HG03039 (cell line): ENCODE measurements at regions not wholly inside any gene's neighbourhood (a gene's known extent, or its start where the extent isn't known, plus 50 kb on each side); places are given as distances from the start of the nearest gene placed in this dataset.
"Not testable (repeated sequence)": the region's sequence is repeated elsewhere in the genome, so short reads cannot be mapped to it uniquely, and the experiment has no call there.

Experiments
- ATAC-seq: cut with Tn5 transposase; IDR thresholded peaks from one replicate; pipeline ENCODE4 v1.9.1; 2021; ENCODE audit warnings: mild to moderate bottlenecking, moderate library complexity; ENCODE audit not compliant: unreplicated experiment

DNA sequence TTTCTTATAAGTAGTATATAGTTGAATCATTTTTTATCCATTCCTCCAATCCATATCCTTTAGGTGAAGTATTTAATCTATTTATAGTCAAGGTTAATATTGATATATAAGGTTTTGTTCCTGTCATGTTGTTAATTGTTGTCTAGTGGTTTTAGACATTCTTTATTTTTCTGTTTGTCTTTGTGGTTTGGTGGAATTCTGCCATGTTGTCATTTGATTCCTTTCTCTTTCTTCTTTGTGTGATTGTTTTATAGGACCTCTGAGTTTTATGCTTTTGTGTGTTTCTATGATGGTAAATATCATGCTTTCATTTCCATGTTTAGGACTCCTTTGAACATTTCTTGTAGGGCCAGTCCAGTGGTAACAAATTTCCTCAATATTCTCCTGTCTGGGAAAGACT lies 450.3 kb upstream of the BTBD3 start:
- ATAC-seq, result no peak

DNA sequence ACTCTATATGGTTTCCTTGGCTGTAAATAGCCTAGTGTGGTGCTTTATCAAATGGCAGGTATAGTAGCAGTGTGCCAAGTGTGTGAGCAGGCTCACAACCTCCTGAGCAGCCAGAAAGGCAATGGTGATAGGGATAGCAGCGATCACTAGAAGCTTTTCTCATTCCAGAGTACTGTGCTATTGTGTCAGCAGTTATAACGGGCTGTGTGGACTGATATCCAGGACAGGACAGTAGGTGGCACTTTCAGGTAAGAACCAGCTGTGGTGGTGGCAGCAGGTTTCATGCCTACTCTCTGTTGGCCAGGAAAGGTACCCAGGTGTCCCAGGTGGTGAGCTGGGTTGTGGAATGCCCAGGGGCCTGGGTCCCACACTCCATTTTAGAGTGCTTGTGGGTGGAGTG lies 448.8 kb upstream of the BTBD3 start:
- ATAC-seq, result no peak

GRCh38 chr20:11469795-11470435 lies 447.8 kb upstream of the BTBD3 start:
- no peak for ATAC-seq

DNA sequence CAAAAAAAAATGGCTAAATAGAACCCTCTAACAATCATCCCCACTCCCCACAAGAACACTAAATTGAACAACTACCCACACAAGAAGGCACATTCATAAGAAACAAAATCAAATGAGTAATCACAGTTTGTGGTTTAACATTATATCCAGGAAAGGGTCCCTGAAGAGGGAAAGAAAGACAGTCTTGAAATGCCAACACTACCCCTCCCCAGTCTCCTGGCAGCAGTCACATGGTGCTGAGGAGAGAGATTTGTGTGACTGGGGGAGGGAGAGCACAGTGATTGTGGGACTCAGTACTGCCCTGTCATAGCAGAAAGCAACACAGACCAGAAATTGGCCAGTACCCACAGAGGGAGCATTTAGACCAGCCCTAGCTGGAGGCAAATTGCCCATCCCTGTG lies 443.7 kb upstream of the BTBD3 start:
- ATAC-seq, result no peak

DNA sequence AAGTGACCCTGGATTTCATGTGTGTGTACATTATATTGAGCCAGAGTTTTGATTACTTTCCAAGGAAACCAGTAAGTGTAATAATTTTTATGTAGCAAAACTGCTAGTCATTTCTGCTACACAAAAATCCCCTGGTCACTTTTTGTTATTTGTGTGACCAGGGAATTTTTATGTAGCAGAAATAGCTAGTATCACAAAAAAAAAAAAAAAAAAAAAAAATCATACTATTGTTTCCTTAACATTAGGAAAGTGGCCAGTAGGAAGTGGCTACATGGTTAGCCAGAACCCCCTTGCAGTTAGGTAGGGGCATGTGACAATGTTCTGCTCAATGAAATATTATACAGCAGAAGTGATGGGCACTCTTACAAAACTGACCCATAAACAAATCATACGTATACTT lies 434.0 kb upstream of the BTBD3 start:
- ATAC-seq, result no peak

DNA sequence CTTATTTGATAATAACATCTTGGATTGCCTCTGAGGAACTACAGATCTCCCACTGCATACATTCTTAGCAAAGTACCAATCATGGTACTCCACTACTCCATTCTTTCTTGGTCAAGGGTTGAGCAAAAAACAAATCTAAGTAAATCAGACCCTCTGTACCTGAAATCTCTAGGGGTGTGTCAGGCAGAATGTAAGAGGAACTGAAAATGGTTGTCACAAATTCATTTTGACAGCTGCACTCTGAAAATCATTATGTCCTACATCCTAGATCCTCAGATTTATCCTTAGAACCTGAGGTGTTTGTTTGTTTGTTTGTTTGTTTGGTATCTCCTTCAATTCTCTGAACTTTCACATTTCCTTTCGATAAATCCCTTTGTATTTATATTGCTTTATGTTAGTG lies 433.2 kb upstream of the BTBD3 start:
- ATAC-seq, result no peak

DNA sequence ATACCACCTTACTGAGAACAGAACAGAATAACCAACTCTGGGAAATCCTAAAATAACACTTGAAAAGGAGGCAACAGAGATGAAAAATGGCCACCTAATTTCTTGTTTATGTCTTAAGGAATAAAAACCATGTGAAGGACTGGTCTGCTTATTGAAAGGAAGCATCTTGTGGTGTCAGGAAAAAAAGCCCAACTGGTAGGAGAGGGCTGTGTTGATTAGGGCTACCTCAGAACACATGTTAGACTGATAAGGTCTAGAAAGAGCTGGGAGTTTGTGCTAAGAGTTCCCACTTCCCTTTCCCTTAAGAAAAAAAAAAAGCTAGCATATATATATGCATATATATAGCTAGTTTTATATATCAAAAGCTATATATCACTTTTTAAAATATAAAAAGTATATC lies 425.3 kb upstream of the BTBD3 start:
- no peak for ATAC-seq

- no peak for ATAC-seq
Observed at GRCh38 chr20:11492846-11493245, 424.8 kb upstream of the BTBD3 start.

DNA sequence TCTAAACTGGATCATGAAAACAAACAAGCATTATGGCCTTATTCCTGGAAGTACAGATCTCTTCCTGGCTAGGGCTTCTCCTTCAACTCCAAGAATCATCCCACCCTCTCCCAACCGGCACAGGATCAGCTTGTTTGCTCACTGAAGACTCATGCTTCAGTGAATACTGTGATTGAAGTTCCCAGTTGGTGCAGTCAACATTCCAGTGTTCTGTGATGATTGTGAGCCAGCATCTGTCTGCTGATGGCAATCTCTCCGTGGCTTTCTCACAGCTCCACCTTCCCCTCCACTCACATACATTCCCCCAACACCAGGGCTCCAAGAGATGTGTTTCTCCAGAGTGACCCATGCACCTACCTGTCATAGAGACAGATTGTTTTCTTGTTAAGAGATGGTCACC lies 421.3 kb upstream of the BTBD3 start:
- no peak for ATAC-seq

DNA sequence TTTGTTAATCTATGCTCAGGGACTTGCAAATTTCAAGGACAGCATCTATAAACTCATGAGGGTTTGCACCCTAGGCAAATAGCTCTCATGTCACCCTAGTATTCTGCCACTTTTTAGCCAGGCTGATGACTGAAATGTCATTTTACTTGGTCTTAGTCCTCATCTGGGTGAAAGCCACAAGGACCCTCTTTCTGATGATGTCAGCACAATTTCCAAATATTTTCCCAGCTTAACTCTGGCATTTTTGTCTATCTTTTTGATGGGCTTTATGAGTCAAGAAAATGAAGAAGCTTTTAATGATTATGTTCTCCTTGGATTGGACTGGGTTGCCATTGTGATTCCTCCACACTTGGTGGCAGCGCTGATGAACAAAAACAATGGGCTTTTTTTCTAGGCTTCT lies 420.1 kb upstream of the BTBD3 start:
- ATAC-seq, result no peak

DNA sequence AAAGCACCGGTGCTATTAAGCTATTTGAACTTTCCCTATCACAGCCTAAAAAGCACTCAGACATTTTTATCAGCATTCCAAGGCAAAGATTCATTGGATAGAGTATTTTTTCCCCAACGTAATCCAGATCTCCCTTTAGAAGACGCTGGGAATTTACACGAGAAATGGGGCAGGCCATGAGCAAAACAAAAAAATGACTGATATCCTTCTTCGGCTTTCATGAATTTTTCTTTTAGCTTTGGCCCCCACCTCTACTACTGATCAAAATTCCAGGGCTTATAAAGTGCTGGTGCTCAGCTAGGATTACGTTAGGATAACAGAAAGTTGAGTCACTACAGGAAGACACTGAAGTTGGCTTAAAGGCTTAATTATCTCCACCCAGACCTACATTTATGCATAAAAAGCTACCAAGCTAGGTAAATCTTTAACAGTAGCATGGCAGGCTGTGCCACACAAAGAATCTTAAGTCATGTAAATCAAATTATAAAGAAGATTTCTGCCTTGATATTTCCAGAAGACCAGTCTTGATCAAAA lies 418.5 kb upstream of the BTBD3 start:
- ATAC-seq, result no peak

DNA sequence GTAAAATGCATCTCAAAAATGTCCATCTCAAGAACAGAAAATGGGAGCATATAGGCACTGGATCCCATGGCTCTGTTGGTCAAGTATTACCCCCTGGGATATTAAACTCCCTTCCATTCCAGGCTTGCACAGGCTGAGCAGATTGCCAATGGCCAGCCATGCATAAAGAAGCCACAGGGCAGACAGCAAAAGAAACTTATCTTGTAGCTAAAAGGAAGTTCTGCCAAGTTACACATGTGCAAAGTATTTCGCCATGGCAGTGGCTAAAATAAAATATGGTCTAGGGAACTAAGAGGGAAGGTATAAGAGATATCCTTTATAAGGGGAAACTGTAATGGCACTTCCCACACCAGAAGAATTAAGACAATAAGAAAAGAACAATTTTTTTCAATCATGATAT lies 415.6 kb upstream of the BTBD3 start:
- no peak for ATAC-seq

- ATAC-seq, result no peak
Observed at GRCh38 chr20:11502671-11503070, 415.0 kb upstream of the BTBD3 start.

GRCh38 chr20:11509776-11510175 lies 407.9 kb upstream of the BTBD3 start:
- no peak for ATAC-seq

- ATAC-seq, result no peak
Observed at GRCh38 chr20:11511821-11512220, 405.9 kb upstream of the BTBD3 start.

- ATAC-seq, result not testable (repeated sequence)
Observed at GRCh38 chr20:11513241-11513745, 404.4 kb upstream of the BTBD3 start.

DNA sequence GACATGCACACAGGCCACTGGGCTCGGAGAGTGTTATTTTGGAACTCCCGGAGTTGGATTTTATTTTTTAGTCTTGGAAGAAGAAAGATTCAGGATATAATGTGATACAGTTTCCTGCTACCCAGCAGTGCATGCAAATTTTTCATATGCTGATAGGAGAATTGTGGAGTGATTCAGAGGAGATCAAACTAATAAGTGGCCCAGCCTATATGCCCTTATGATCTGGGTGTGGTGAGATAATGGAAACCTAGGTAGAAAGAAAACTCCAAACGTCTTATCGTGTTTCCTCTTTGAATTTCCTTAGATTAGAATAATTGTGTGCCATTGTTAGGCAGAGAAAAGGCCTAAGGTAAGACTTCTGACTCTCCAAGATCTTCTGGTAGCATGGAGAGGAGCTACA lies 401.2 kb upstream of the BTBD3 start:
- no peak for ATAC-seq

- no peak for ATAC-seq
Observed at GRCh38 chr20:11520596-11520995, 397.1 kb upstream of the BTBD3 start.

GRCh38 chr20:11521476-11522365 lies 396.0 kb upstream of the BTBD3 start:
- ATAC-seq, result no peak

GRCh38 chr20:11522366-11522741 lies 395.3 kb upstream of the BTBD3 start:
- no peak for ATAC-seq

DNA sequence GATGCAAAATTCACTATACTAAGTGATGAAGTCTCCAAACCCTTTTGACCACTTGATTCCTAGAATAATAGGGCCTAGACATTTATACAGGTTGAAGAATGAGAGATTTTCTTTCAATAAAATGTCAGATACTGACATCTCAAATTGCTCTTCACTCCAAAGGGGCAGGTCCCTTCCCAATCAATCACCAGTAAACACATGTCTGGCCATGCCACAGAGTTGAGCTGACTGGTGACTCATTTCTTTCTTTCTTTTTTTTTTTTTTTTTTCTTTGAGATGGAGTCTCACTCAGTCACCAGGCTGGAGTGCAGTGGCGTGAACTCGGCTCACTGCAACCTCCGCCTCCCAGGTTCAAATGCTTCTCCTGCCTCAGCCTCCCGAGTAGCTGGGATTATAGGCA lies 388.6 kb upstream of the BTBD3 start:
- no peak for ATAC-seq

- no peak for ATAC-seq
Observed at GRCh38 chr20:11537032-11537431, 380.7 kb upstream of the BTBD3 start.
